A549 (cell line): ENCODE measurements at regions not wholly inside any gene's neighbourhood (a gene's known extent, or its start where the extent isn't known, plus 50 kb on each side); places are given as distances from the start of the nearest gene placed in this dataset.

ENCODE experiments used
- ATAC-seq, 2 experiments: fragments of 200-7000 bp in 1 of 2; fragments of >200 bp in 1 of 2; cut with Nextera tagmentation in 1 of 2; cut with Tn5 transposase in 1 of 2; 3 replicates each; pipeline versions ENCODE4 v1.8.0 to v1.9.1; 2018 to 2020; ENCODE audit warnings: mild to moderate bottlenecking in 1 of 2, moderate library complexity in 1 of 2
- CTCF ChIA-PET: fragments of 300-600 bp; sonication (Branson Sonifier 250); formaldehyde crosslinking; extraction: SDS; loops from one replicate; lab custom pipeline; 2021; ENCODE audit warnings: antibody characterized with exemption, inconsistent platforms; lab: Yijun Ruan, JAX
- POLR2A ChIA-PET: fragments of 350-600 bp; formaldehyde crosslinking; extraction: SDS; loops from one replicate; lab custom pipeline; 2021; ENCODE audit warnings: antibody characterized with exemption, inconsistent platforms; lab: Yijun Ruan, JAX
- DNase-seq, 2 experiments: peaks; one replicate each; pipeline versions ENCODE4 v3.0.0 to v3.0.0-alpha.2; 2011 to 2016; ENCODE audit warnings: low read depth in 1 of 2, low spot score in 1 of 2
- FAIRE-seq: peaks from 2 replicates; lab custom pipeline; 2011; peaks lifted over from hg19 to GRCh38; lab: Jason Lieb, UNC
- H3K27ac ChIP-seq, 2 experiments: fragments of >200 bp; sonication (Bioruptor Twin); formaldehyde crosslinking; 3 replicates each; pipeline ENCODE4 v1.5.1; 2016 to 2017
- H3K4me1 ChIP-seq: fragments of >200 bp; sonication (Bioruptor Twin); formaldehyde crosslinking; 3 replicates; pipeline ENCODE4 v1.6.1; 2016
- H3K4me2 ChIP-seq: fragments of >200 bp; sonication (Bioruptor Twin); formaldehyde crosslinking; 3 replicates; pipeline ENCODE4 v1.6.1; 2016
- H3K4me3 ChIP-seq: fragments of >200 bp; sonication (Bioruptor Twin); formaldehyde crosslinking; 3 replicates; pipeline ENCODE4 v1.5.1; 2016
- H3K9me3 ChIP-seq: fragments of >200 bp; sonication (Bioruptor Twin); formaldehyde crosslinking; 3 replicates; pipeline ENCODE4 v1.6.1; 2016
- BHLHE40 ChIP-seq: IDR thresholded peaks from 2 replicates; pipeline ENCODE4 v1.6.1; 2012; ENCODE audit warnings: low read depth, low read length, inconsistent platforms
- CBX2 ChIP-seq: fragments of 200-600 bp; sonication (generic); IDR thresholded peaks from 2 replicates; pipeline ENCODE4 v1.6.1; 2016; ENCODE audit warnings: low read depth, mild to moderate bottlenecking, borderline replicate concordance
- CEBPB ChIP-seq, 2 experiments: fragments of >200 bp in 1 of 2; sonication (Bioruptor Twin) in 1 of 2; formaldehyde crosslinking in 1 of 2; IDR thresholded peaks; 2 replicates each; pipeline ENCODE4 v1.6.1; 2012 to 2016
- CHD4 ChIP-seq: fragments of 200-600 bp; sonication (generic); IDR thresholded peaks from 2 replicates; pipeline ENCODE4 v1.6.1; 2016; ENCODE audit warnings: antibody characterized with exemption, mild to moderate bottlenecking, borderline replicate concordance
- CTCF ChIP-seq: fragments of >200 bp; sonication (Bioruptor Twin); formaldehyde crosslinking; IDR thresholded peaks from 3 replicates; pipeline ENCODE4 v1.5.1; 2016
- ELK1 ChIP-seq: fragments of 150-350 bp; IDR thresholded peaks from 2 replicates; pipeline ENCODE4 v1.6.1; 2014; ENCODE audit warnings: low read depth, mild to moderate bottlenecking, low read length
- GATA3 ChIP-seq: IDR thresholded peaks from 2 replicates; pipeline ENCODE4 v1.6.1; 2012; ENCODE audit warnings: borderline replicate concordance
- HDAC2 ChIP-seq: fragments of 200-600 bp; sonication (generic); IDR thresholded peaks from 2 replicates; pipeline ENCODE4 v1.6.1; 2016
- HOXB13 ChIP-seq: fragments of 250-450 bp; sonication (Bioruptor Pico); IDR thresholded peaks from 2 replicates; pipeline ENCODE4 v1.5.0; 2020; ENCODE audit warnings: low read depth, mild to moderate bottlenecking, moderate library complexity
- HOXB5 ChIP-seq: fragments of 250-450 bp; sonication (Bioruptor Pico); IDR thresholded peaks from 2 replicates; pipeline ENCODE4 v1.5.0; 2020; ENCODE audit warnings: mild to moderate bottlenecking, moderate library complexity
- MAFK ChIP-seq: fragments of 450-650 bp; IDR thresholded peaks from 2 replicates; pipeline ENCODE4 v1.6.1; 2014; ENCODE audit not compliant: partially characterized antibody
- MYC ChIP-seq: IDR thresholded peaks from 2 replicates; pipeline ENCODE4 v1.6.1; 2012; ENCODE audit warnings: mild to moderate bottlenecking, inconsistent platforms, low read length, improper control_type of control experiment, borderline replicate concordance
- NFE2L2 ChIP-seq: fragments of 150-350 bp; conservative IDR thresholded peaks from 2 replicates; pipeline ENCODE4 v1.6.1; 2014; ENCODE audit warnings: low read length
- NR3C1 ChIP-seq: fragments of >200 bp; sonication (Bioruptor Twin); formaldehyde crosslinking; IDR thresholded peaks from 3 replicates; pipeline ENCODE4 v1.6.1; 2017
- PHF8 ChIP-seq: fragments of 200-600 bp; sonication (generic); IDR thresholded peaks from 2 replicates; pipeline ENCODE4 v1.6.1; 2016; ENCODE audit warnings: low read depth, mild to moderate bottlenecking, antibody characterized with exemption, moderate library complexity, borderline replicate concordance
- POLR2A ChIP-seq: IDR thresholded peaks from 2 replicates; pipeline ENCODE4 v1.6.1; 2012; ENCODE audit warnings: mild to moderate bottlenecking, low read length
- POLR2AphosphoS2 ChIP-seq: conservative IDR thresholded peaks from 2 replicates; pipeline ENCODE4 v1.6.1; 2012; ENCODE audit warnings: low read length, improper control_type of control experiment, inconsistent platforms
- RAD21 ChIP-seq, 2 experiments: fragments of >200 bp in 1 of 2; sonication (Bioruptor Twin) in 1 of 2; formaldehyde crosslinking in 1 of 2; IDR thresholded peaks in 1 of 2; conservative IDR thresholded peaks in 1 of 2; 2 replicates in 1 of 2; 3 replicates in 1 of 2; pipeline ENCODE4 v1.6.1; 2012 to 2018; ENCODE audit warnings: inconsistent platforms in 1 of 2
- RFX5 ChIP-seq: fragments of 450-650 bp; IDR thresholded peaks from 2 replicates; pipeline ENCODE4 v1.7.1; 2014; ENCODE audit warnings: antibody characterized with exemption, mild to moderate bottlenecking, moderate library complexity
- SREBF2 ChIP-seq: fragments of 450-650 bp; IDR thresholded peaks from 2 replicates; pipeline ENCODE4 v1.6.1; 2014; ENCODE audit warnings: mild to moderate bottlenecking, moderate library complexity
- TFCP2L1 ChIP-seq: fragments of 250-450 bp; sonication (Bioruptor Pico); IDR thresholded peaks from 2 replicates; pipeline ENCODE4 v1.5.0; 2021; ENCODE audit warnings: mild to moderate bottlenecking
- USF2 ChIP-seq: fragments of 450-650 bp; IDR thresholded peaks from 2 replicates; pipeline ENCODE4 v1.6.1; 2014; ENCODE audit warnings: antibody characterized with exemption
- ZFP36 ChIP-seq: fragments of 450-650 bp; IDR thresholded peaks from 2 replicates; pipeline ENCODE4 v1.6.1; 2014; ENCODE audit warnings: borderline replicate concordance; ENCODE audit not compliant: partially characterized antibody
- ZSCAN20 ChIP-seq: fragments of 250-450 bp; sonication (Bioruptor Pico); IDR thresholded peaks from 2 replicates; pipeline ENCODE4 v1.8.0; 2022; ENCODE audit warnings: mild to moderate bottlenecking, moderate library complexity
- WGBS: methylation state at CpG from one replicate; pipeline ENCODE4 v1.1.6; 2017; ENCODE audit errors: missing lambda C conversion rate; 5-methylcytosine and 5-hydroxymethylcytosine counted together
- TF ChIP-seq, protein P1 (sequence below): IDR thresholded peaks from 2 replicates; pipeline ENCODE4 v1.6.1; 2012; ENCODE audit warnings: low read depth, borderline replicate concordance
- TF ChIP-seq, protein P2 (sequence below): fragments of >200 bp; sonication (Bioruptor Twin); formaldehyde crosslinking; IDR thresholded peaks from 3 replicates; pipeline ENCODE4 v1.6.1; 2016

GRCh38 chr5:53342236-53342635 lies 138.2 kb upstream of the FST start:
- H3K9me3 ChIP-seq, result 0 out of 3 replicates have a peak, but pooled peaks cover 3% of the 10 kb centered on the region
- ATAC-seq (no peak), DNase-seq (no peak), FAIRE-seq (no peak)
- POLR2A ChIA-PET, result no interaction called here
- H3K4me1 ChIP-seq, result 0 out of 3 replicates have a peak, but pooled peaks cover 7% of the 10 kb centered on the region
- TF ChIP-seq CBX2 (no peak), ELK1 (no peak), CHD4 (no peak), HOXB13 (CRISPR knock-in tag) (no peak), USF2 (no peak), RFX5 (no peak), HOXB5 (CRISPR knock-in tag) (no peak), CEBPB (IDR thresholded peaks at IDR 0.05) (no peak), HDAC2 (no peak), SREBF2 (no peak), ZSCAN20 (CRISPR knock-in tag) (no peak), PHF8 (no peak), POLR2A (no peak), NFE2L2 (no peak), BHLHE40 (no peak)
- TF ChIP-seq, protein P1, sequence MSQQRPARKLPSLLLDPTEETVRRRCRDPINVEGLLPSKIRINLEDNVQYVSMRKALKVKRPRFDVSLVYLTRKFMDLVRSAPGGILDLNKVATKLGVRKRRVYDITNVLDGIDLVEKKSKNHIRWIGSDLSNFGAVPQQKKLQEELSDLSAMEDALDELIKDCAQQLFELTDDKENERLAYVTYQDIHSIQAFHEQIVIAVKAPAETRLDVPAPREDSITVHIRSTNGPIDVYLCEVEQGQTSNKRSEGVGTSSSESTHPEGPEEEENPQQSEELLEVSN, result no peak
- H3K4me3 ChIP-seq, result no peak overlapping the region
- no peak overlapping the region for H3K27ac ChIP-seq
- no peak overlapping the region for H3K4me2 ChIP-seq
- CTCF ChIA-PET, result no interaction called here

DNA sequence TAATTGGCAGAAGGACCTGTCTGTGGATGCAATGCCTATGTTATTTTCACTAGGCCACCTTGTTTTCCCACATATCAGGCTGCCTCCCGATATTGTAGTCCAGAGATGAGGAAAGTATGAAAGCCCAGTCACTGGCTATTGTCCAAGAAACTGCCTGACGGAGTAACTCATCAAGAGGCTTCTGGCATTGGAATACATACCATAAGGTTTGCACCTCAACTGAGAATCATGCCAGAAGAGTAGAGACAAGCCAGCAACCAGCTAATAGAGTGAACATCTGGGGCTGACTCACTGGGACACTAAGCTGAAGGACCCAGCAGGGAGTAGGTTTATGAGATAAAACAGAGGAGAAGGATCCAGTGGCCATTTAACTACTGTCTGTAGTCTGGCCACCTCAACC lies 137.2 kb upstream of the FST start:
- ATAC-seq (no peak; a peak in 1 of 6 replicates), DNase-seq (no peak), FAIRE-seq (no peak)
- 0 out of 3 replicates have a peak, but pooled peaks cover 7% of the 10 kb centered on the region for H3K4me1 ChIP-seq
- H3K4me2 ChIP-seq, result no peak overlapping the region
- CTCF ChIA-PET, result no interaction called here
- no peak overlapping the region for H3K27ac ChIP-seq
- POLR2A ChIA-PET, result no interaction called here
- H3K9me3 ChIP-seq, result 0 out of 3 replicates have a peak, but pooled peaks cover 3% of the 10 kb centered on the region
- 57% methylated on average over 2 of the region's 2 CpGs for WGBS
- H3K4me3 ChIP-seq, result no peak overlapping the region
- no peak for TF ChIP-seq PHF8
- no peak for TF ChIP-seq CTCF
- TF ChIP-seq NR3C1, result no peak
- no peak for TF ChIP-seq HOXB13 (CRISPR knock-in tag)
- no peak for TF ChIP-seq TFCP2L1 (CRISPR knock-in tag)
- TF ChIP-seq ZFP36, result no peak
- TF ChIP-seq CEBPB (IDR thresholded peaks at IDR 0.05), result no peak
- TF ChIP-seq HOXB5 (CRISPR knock-in tag), result no peak
- TF ChIP-seq, all 56 proteins: peak for 0

DNA sequence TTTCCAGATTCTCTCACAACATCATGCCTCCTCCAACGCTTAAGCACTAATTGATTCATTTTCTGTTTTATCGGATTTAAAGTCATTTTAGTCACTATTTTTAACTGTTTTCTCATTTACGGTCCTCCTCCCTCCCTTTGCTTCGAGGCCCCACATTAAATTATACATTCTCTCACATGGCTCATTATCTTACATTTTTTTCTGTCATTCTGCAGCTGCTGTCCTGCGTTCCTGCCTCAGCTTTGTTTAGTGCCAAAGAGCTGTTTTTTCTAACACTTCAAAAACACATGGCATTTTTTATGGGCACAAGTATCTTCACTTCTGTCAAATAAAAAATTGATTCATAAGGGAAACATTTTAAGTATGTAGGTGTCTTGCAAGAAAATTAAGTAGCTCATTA lies 130.1 kb upstream of the FST start:
- Histone ChIP-seq H3K4me3 (no peak overlapping the region), H3K9me3 (0 out of 3 replicates have a peak, but pooled peaks cover 3% of the 10 kb centered on the region), H3K27ac (no peak overlapping the region), H3K4me1 (peaks cover 28% of the 10 kb centered on the region), H3K4me2 (no peak overlapping the region; the same call in 2 of the 3 replicates)
- DNase-seq (no peak), FAIRE-seq (no peak), ATAC-seq (no peak)
- ChIA-PET CTCF (no interaction called here), POLR2A (no interaction called here)
- 77% methylated on average over 5 of the region's 5 CpGs for WGBS
- TF ChIP-seq ELK1 (no peak), HDAC2 (no peak), GATA3 (no peak), POLR2A (no peak), POLR2AphosphoS2 (no peak), RAD21 (conservative IDR thresholded peaks at IDR 0.05 in 1 of 2, IDR thresholded peaks at IDR 0.05 in 1 of 2) (no peak), CTCF (no peak), MYC (no peak), MAFK (no peak)
- TF ChIP-seq, protein P2, sequence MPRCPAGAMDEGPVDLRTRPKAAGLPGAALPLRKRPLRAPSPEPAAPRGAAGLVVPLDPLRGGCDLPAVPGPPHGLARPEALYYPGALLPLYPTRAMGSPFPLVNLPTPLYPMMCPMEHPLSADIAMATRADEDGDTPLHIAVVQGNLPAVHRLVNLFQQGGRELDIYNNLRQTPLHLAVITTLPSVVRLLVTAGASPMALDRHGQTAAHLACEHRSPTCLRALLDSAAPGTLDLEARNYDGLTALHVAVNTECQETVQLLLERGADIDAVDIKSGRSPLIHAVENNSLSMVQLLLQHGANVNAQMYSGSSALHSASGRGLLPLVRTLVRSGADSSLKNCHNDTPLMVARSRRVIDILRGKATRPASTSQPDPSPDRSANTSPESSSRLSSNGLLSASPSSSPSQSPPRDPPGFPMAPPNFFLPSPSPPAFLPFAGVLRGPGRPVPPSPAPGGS, result no peak
